ENCODE measurements at regions not wholly inside any gene's neighbourhood (a gene's known extent, or its start where the extent isn't known, plus 50 kb on each side); places are given as distances from the start of the nearest gene placed in this dataset.

- H3K9me3 ChIP-seq (ENCODE audit: control insufficient read depth in 4 of 4, low read length in 3 of 4), result no peaks in the 10 kb centered on the region
- DNase-seq (ENCODE audit: low spot score), result no peak
- no peak overlapping the region for H3K9ac ChIP-seq (ENCODE audit: low read depth in 1 of 2, low read length in 2 of 2)
- no peaks in the 10 kb centered on the region for H3K27me3 ChIP-seq (ENCODE audit: control insufficient read depth in 4 of 4, insufficient read depth in 4 of 4, low read length in 3 of 4)
- no peak overlapping the region for H3K4me3 ChIP-seq (ENCODE audit: low read depth in 1 of 3, low read length in 3 of 3)
- WGBS, result 64% methylated on average over 3 of the region's 3 CpGs
- no peak for TF ChIP-seq SP1 (IDR thresholded peaks at IDR 0.05)
- H3K27ac ChIP-seq (ENCODE audit: low read depth in 1 of 2, low read length in 2 of 2), result no peak overlapping the region
- H3K36me3 ChIP-seq (ENCODE audit: control insufficient read depth in 4 of 4, insufficient read depth in 3 of 4, low read depth in 1 of 4, low read length in 3 of 4), result no peaks in the 10 kb centered on the region
- H3K4me1 ChIP-seq (ENCODE audit: control insufficient read depth in 4 of 4, insufficient read depth in 4 of 4, low read length in 3 of 4), result no peaks in the 10 kb centered on the region
These were observed 1152.0 kb downstream of the HACE1 start for GRCh38 chr6:103707596-103708325.

GRCh38 chr6:103699769-103700168, 1160.0 kb downstream of the HACE1 start:
- no peaks in the 10 kb centered on the region for H3K36me3 ChIP-seq (ENCODE audit: control insufficient read depth in 4 of 4, insufficient read depth in 3 of 4, low read depth in 1 of 4, low read length in 3 of 4)
- no peaks in the 10 kb centered on the region for H3K9me3 ChIP-seq (ENCODE audit: control insufficient read depth in 4 of 4, low read length in 3 of 4)
- H3K27ac ChIP-seq (ENCODE audit: low read depth in 1 of 2, low read length in 2 of 2), result no peak overlapping the region
- H3K27me3 ChIP-seq (ENCODE audit: control insufficient read depth in 4 of 4, insufficient read depth in 4 of 4, low read length in 3 of 4), result no peaks in the 10 kb centered on the region
- DNase-seq (ENCODE audit: low spot score), result no peak
- no peak for TF ChIP-seq MAX (IDR thresholded peaks at IDR 0.05)
- TF ChIP-seq SP1 (IDR thresholded peaks at IDR 0.05), result no peak
- no peak for TF ChIP-seq REST (IDR thresholded peaks at IDR 0.05)
- TF ChIP-seq ZBTB33 (IDR thresholded peaks at IDR 0.05), result no peak
- TF ChIP-seq HNF4A (conservative IDR thresholded peaks at IDR 0.05), result no peak
- no peak for TF ChIP-seq JUND (IDR thresholded peaks at IDR 0.05)
- no peak for TF ChIP-seq HNF4G (IDR thresholded peaks at IDR 0.05)
- no peak for TF ChIP-seq FOXA2 (IDR thresholded peaks at IDR 0.05)
- TF ChIP-seq EGR1 (IDR thresholded peaks at IDR 0.05; ENCODE audit: low read depth in 2 of 2), result no peak
- no peak for TF ChIP-seq GABPA (IDR thresholded peaks at IDR 0.05 in 1 of 2, conservative IDR thresholded peaks at IDR 0.05 in 1 of 2)
- 12% methylated on average over 1 of the region's 1 CpG for WGBS
- H3K4me1 ChIP-seq (ENCODE audit: control insufficient read depth in 4 of 4, insufficient read depth in 4 of 4, low read length in 3 of 4), result no peaks in the 10 kb centered on the region
- H3K9ac ChIP-seq (ENCODE audit: low read depth in 1 of 2, low read length in 2 of 2), result no peak overlapping the region
- H3K4me3 ChIP-seq (ENCODE audit: low read depth in 1 of 3, low read length in 3 of 3), result no peak overlapping the region

GRCh38 chr6:103687430-103687829, 1172.3 kb downstream of the HACE1 start:
- no peak for DNase-seq (ENCODE audit: low spot score)
- no peak overlapping the region for H3K9ac ChIP-seq (ENCODE audit: low read depth in 1 of 2, low read length in 2 of 2)
- no peak overlapping the region for H3K4me3 ChIP-seq (ENCODE audit: low read depth in 1 of 3, low read length in 3 of 3)
- no peaks in the 10 kb centered on the region for H3K9me3 ChIP-seq (ENCODE audit: control insufficient read depth in 4 of 4, low read length in 3 of 4)
- no peak for TF ChIP-seq MAX (IDR thresholded peaks at IDR 0.05)
- TF ChIP-seq YY1 (IDR thresholded peaks at IDR 0.05), result no peak
- TF ChIP-seq ZBTB33 (IDR thresholded peaks at IDR 0.05), result no peak
- WGBS, result 53% methylated on average over 2 of the region's 2 CpGs
- H3K36me3 ChIP-seq (ENCODE audit: control insufficient read depth in 4 of 4, insufficient read depth in 3 of 4, low read depth in 1 of 4, low read length in 3 of 4), result no peaks in the 10 kb centered on the region
- H3K4me1 ChIP-seq (ENCODE audit: control insufficient read depth in 4 of 4, insufficient read depth in 4 of 4, low read length in 3 of 4), result no peaks in the 10 kb centered on the region
- no peaks in the 10 kb centered on the region for H3K27me3 ChIP-seq (ENCODE audit: control insufficient read depth in 4 of 4, insufficient read depth in 4 of 4, low read length in 3 of 4)
- no peak overlapping the region for H3K27ac ChIP-seq (ENCODE audit: low read depth in 1 of 2, low read length in 2 of 2)

Data from liver (tissue), 7 donors.